HEK293 (cell line): ENCODE measurements at regions not wholly inside any gene's neighbourhood (a gene's known extent, or its start where the extent isn't known, plus 50 kb on each side); places are given as distances from the start of the nearest gene placed in this dataset.

ENCODE experiments used
- MZF1 ChIP-seq: fragments of 450-650 bp; formaldehyde crosslinking; IDR thresholded peaks from 2 replicates; pipeline ENCODE4 v1.5.1; 2017; ENCODE audit warnings: missing biosample characterization, missing genetic modification characterization, borderline replicate concordance
- REPIN1 ChIP-seq: fragments of 450-650 bp; formaldehyde crosslinking; IDR thresholded peaks from 2 replicates; pipeline ENCODE4 v1.5.1; 2017; ENCODE audit warnings: missing biosample characterization, missing genetic modification characterization, low read depth
- SCRT1 ChIP-seq: fragments of 450-650 bp; formaldehyde crosslinking; IDR thresholded peaks from 2 replicates; pipeline ENCODE4 v1.5.1; 2016; ENCODE audit warnings: missing biosample characterization, missing genetic modification characterization, borderline replicate concordance
- ZNF19 ChIP-seq: fragments of 450-650 bp; formaldehyde crosslinking; IDR thresholded peaks from 2 replicates; pipeline ENCODE4; 2016; ENCODE audit warnings: missing biosample characterization, missing genetic modification characterization, low read depth
- ZNF24 ChIP-seq: fragments of 450-650 bp; formaldehyde crosslinking; IDR thresholded peaks from 2 replicates; pipeline ENCODE4 v1.5.1; 2016; ENCODE audit warnings: missing biosample characterization, missing genetic modification characterization
- ZNF266 ChIP-seq: fragments of 450-650 bp; formaldehyde crosslinking; IDR thresholded peaks from 2 replicates; pipeline ENCODE4 v1.5.1; 2016; ENCODE audit warnings: missing biosample characterization, missing genetic modification characterization, low read depth
- ZNF548 ChIP-seq: fragments of 450-650 bp; formaldehyde crosslinking; IDR thresholded peaks from 2 replicates; pipeline ENCODE4 v1.5.1; 2016; ENCODE audit warnings: missing biosample characterization, missing genetic modification characterization
- ZNF623 ChIP-seq: fragments of 450-650 bp; formaldehyde crosslinking; IDR thresholded peaks from 2 replicates; pipeline ENCODE4 v1.5.1; 2016; ENCODE audit warnings: missing biosample characterization, missing genetic modification characterization
- ZNF830 ChIP-seq: fragments of 450-650 bp; IDR thresholded peaks from 2 replicates; pipeline ENCODE4 v1.5.0; 2018; ENCODE audit warnings: missing biosample characterization, missing genetic modification characterization, low read depth, mild to moderate bottlenecking, moderate library complexity
- TF ChIP-seq, protein P1 (sequence below): fragments of 450-650 bp; formaldehyde crosslinking; IDR thresholded peaks from 2 replicates; pipeline ENCODE4 v1.5.1; 2016; ENCODE audit warnings: missing biosample characterization, missing genetic modification characterization
- TF ChIP-seq, protein P2 (sequence below): fragments of 450-650 bp; formaldehyde crosslinking; IDR thresholded peaks from 2 replicates; pipeline ENCODE4 v1.5.1; 2016; ENCODE audit warnings: missing biosample characterization, missing genetic modification characterization
- TF ChIP-seq, protein P3 (sequence below): fragments of 450-650 bp; formaldehyde crosslinking; optimal IDR thresholded peaks from 2 replicates; pipeline ENCODE3; 2016; ENCODE audit warnings: missing biosample characterization, mild to moderate bottlenecking, missing genetic modification characterization

DNA sequence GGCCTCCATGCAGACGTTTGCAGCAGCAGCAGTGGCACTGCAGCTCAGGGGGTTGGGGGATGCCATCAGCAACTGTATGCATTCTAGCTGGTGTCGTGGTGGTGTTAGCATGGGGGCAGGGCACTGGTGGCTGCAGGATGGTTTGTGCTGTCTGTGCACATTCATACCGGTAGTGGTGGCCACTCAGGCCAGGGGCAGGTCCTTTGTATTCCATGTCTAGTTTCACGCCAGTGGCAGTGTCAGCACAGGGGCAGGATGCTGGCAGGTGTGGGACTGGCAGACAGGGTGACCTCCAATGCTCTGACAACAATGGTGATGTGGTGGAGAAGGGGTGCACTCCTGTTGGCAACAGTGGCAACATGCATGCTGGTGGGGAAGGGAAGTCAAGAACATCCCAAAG, 194.2 kb upstream of the LRRC7 start:
- no peak for TF ChIP-seq SCRT1 (tag by site-specific recombination)
- no peak for TF ChIP-seq MZF1 (tag by site-specific recombination)
- TF ChIP-seq, protein P1, sequence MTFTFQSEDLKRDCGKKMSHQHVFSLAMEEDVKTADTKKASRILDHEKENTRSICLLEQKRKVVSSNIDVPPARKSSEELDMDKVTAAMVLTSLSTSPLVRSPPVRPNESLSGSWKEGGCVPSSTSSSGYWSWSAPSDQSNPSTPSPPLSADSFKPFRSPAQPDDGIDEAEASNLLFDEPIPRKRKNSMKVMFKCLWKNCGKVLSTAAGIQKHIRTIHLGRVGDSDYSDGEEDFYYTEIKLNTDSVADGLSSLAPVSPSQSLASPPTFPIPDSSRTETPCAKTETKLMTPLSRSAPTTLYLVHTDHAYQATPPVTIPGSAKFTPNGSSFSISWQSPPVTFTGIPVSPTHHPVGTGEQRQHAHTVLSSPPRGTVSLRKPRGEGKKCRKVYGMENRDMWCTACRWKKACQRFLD = no peak
- TF ChIP-seq ZNF24 (tag by site-specific recombination) = no peak
- TF ChIP-seq, protein P2, sequence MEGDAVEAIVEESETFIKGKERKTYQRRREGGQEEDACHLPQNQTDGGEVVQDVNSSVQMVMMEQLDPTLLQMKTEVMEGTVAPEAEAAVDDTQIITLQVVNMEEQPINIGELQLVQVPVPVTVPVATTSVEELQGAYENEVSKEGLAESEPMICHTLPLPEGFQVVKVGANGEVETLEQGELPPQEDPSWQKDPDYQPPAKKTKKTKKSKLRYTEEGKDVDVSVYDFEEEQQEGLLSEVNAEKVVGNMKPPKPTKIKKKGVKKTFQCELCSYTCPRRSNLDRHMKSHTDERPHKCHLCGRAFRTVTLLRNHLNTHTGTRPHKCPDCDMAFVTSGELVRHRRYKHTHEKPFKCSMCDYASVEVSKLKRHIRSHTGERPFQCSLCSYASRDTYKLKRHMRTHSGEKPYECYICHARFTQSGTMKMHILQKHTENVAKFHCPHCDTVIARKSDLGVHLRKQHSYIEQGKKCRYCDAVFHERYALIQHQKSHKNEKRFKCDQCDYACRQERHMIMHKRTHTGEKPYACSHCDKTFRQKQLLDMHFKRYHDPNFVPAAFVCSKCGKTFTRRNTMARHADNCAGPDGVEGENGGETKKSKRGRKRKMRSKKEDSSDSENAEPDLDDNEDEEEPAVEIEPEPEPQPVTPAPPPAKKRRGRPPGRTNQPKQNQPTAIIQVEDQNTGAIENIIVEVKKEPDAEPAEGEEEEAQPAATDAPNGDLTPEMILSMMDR = no peak
- TF ChIP-seq ZNF623 (tag by site-specific recombination) = no peak
- TF ChIP-seq ZNF19 (tag by site-specific recombination) = no peak
- no peak for TF ChIP-seq ZNF830
- no peak for TF ChIP-seq ZNF266 (tag by site-specific recombination)
- TF ChIP-seq, protein P3, sequence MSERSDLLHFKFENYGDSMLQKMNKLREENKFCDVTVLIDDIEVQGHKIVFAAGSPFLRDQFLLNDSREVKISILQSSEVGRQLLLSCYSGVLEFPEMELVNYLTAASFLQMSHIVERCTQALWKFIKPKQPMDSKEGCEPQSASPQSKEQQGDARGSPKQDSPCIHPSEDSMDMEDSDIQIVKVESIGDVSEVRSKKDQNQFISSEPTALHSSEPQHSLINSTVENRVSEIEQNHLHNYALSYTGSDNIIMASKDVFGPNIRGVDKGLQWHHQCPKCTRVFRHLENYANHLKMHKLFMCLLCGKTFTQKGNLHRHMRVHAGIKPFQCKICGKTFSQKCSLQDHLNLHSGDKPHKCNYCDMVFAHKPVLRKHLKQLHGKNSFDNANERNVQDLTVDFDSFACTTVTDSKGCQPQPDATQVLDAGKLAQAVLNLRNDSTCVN (tag by site-specific recombination) = no peak
- no peak for TF ChIP-seq REPIN1
- no peak for TF ChIP-seq ZNF548 (tag by site-specific recombination)
